B cell (primary cell): ENCODE measurements at regions not wholly inside any gene's neighbourhood (a gene's known extent, or its start where the extent isn't known, plus 50 kb on each side); places are given as distances from the start of the nearest gene placed in this dataset.

Experiments used
- EZH2 ChIP-seq: IDR thresholded peaks from 2 replicates; pipeline ENCODE4 v1.6.1; 2012; ENCODE audit warnings: borderline replicate concordance, low read depth, mild to moderate bottlenecking, moderate library complexity, low read length; ENCODE audit not compliant: insufficient read depth, poor library complexity, severe bottlenecking
- TF ChIP-seq, protein P1 (sequence below): fragments of 200-600 bp; IDR thresholded peaks from one replicate; pipeline ENCODE4 v1.8.0; 2022; ENCODE audit warnings: antibody characterized with exemption, mild to moderate bottlenecking

DNA sequence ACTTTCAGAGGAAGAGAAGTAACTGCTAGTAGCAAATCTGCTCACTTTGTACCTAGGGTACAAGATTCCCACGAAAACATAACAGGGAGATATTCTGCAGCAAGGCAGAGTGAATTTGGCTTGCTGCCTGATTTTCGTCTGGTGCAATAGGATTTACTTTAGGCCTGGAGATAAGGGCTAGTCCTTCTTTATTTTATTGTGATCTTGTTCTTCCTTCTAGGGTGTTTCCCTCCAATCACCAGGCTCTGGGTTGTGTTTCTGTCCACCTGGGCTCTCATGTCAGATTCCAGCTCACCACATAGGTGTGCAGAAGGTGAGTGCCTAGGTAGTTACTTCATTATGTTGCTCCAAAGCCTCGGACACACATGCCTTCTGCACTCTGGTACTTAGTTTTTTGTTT lies 211.8 kb upstream of the RGMA start:
- TF ChIP-seq, protein P1, sequence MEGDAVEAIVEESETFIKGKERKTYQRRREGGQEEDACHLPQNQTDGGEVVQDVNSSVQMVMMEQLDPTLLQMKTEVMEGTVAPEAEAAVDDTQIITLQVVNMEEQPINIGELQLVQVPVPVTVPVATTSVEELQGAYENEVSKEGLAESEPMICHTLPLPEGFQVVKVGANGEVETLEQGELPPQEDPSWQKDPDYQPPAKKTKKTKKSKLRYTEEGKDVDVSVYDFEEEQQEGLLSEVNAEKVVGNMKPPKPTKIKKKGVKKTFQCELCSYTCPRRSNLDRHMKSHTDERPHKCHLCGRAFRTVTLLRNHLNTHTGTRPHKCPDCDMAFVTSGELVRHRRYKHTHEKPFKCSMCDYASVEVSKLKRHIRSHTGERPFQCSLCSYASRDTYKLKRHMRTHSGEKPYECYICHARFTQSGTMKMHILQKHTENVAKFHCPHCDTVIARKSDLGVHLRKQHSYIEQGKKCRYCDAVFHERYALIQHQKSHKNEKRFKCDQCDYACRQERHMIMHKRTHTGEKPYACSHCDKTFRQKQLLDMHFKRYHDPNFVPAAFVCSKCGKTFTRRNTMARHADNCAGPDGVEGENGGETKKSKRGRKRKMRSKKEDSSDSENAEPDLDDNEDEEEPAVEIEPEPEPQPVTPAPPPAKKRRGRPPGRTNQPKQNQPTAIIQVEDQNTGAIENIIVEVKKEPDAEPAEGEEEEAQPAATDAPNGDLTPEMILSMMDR, result no peak
- TF ChIP-seq EZH2, result no peak
